ENCODE measurements at regions not wholly inside any gene's neighbourhood (a gene's known extent, or its start where the extent isn't known, plus 50 kb on each side); places are given as distances from the start of the nearest gene placed in this dataset.
"Not testable (repeated sequence)": the region's sequence is repeated elsewhere in the genome, so short reads cannot be mapped to it uniquely, and the experiment has no call there.

- TF ChIP-seq, protein P1, sequence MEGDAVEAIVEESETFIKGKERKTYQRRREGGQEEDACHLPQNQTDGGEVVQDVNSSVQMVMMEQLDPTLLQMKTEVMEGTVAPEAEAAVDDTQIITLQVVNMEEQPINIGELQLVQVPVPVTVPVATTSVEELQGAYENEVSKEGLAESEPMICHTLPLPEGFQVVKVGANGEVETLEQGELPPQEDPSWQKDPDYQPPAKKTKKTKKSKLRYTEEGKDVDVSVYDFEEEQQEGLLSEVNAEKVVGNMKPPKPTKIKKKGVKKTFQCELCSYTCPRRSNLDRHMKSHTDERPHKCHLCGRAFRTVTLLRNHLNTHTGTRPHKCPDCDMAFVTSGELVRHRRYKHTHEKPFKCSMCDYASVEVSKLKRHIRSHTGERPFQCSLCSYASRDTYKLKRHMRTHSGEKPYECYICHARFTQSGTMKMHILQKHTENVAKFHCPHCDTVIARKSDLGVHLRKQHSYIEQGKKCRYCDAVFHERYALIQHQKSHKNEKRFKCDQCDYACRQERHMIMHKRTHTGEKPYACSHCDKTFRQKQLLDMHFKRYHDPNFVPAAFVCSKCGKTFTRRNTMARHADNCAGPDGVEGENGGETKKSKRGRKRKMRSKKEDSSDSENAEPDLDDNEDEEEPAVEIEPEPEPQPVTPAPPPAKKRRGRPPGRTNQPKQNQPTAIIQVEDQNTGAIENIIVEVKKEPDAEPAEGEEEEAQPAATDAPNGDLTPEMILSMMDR (IDR thresholded peaks at IDR 0.05; ENCODE audit: insufficient read depth, missing control alignments) = no peak
- no peak for FAIRE-seq
- no peak for DNase-seq (ENCODE audit: insufficient read length, low spot score)
Observed at GRCh38 chr4:28256295-28256694, 1395.7 kb downstream of the STIM2 start.

- FAIRE-seq = no peak
- DNase-seq (ENCODE audit: insufficient read length, low spot score) = no peak
- TF ChIP-seq, protein P1 (IDR thresholded peaks at IDR 0.05; ENCODE audit: insufficient read depth, missing control alignments) = no peak
Observed at GRCh38 chr4:28259951-28260350, 1399.3 kb downstream of the STIM2 start.

- FAIRE-seq = no peak
- no peak for DNase-seq (ENCODE audit: insufficient read length, low spot score)
- TF ChIP-seq, protein P1 (IDR thresholded peaks at IDR 0.05; ENCODE audit: insufficient read depth, missing control alignments) = no peak
Observed at GRCh38 chr4:28267166-28267565, 1406.5 kb downstream of the STIM2 start.

GRCh38 chr4:28269426-28269825, 1408.8 kb downstream of the STIM2 start:
- DNase-seq (ENCODE audit: insufficient read length, low spot score) (no peak), FAIRE-seq (no peak)
- TF ChIP-seq, protein P1 (IDR thresholded peaks at IDR 0.05; ENCODE audit: insufficient read depth, missing control alignments) = no peak

- TF ChIP-seq, protein P1 (IDR thresholded peaks at IDR 0.05; ENCODE audit: insufficient read depth, missing control alignments) = no peak
- no peak for DNase-seq (ENCODE audit: insufficient read length, low spot score)
- FAIRE-seq = no peak
Observed at GRCh38 chr4:28277931-28278330, 1417.3 kb downstream of the STIM2 start.

- FAIRE-seq (no peak), DNase-seq (ENCODE audit: insufficient read length, low spot score) (no peak)
- TF ChIP-seq, protein P1 (IDR thresholded peaks at IDR 0.05; ENCODE audit: insufficient read depth, missing control alignments) = no peak
Observed at GRCh38 chr4:28278676-28279075, 1418.0 kb downstream of the STIM2 start.

DNA sequence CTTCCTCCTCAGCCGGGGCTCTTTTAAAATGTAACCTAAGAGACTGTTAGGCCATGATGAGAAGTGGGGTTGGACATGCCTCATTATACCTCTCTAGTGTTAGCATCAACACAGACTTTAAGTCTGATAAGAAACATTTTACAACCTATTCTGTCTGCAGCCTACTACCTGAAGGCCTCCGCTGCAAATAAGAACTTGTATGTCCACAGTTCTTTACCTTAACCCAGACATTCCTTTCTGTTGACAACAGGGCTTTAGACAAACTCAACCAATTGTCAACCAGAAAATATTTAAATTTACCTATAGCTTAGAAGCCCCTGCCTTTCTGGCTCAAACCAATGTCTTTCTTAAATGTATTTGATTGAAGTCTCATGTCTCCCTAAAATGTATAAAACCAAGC, 1418.6 kb downstream of the STIM2 start:
- FAIRE-seq (no peak), DNase-seq (ENCODE audit: insufficient read length, low spot score) (no peak)
- TF ChIP-seq, protein P1 (IDR thresholded peaks at IDR 0.05; ENCODE audit: insufficient read depth, missing control alignments) = no peak

GRCh38 chr4:28286266-28286665, 1425.6 kb downstream of the STIM2 start:
- not testable (repeated sequence) for DNase-seq (ENCODE audit: insufficient read length, low spot score); FAIRE-seq
